HEK293 (cell line): ENCODE measurements at regions not wholly inside any gene's neighbourhood (a gene's known extent, or its start where the extent isn't known, plus 50 kb on each side); places are given as distances from the start of the nearest gene placed in this dataset.

ENCODE experiments used
- CTCF ChIA-PET: fragments of 350-600 bp; formaldehyde crosslinking; extraction: SDS; loops from one replicate; lab custom pipeline; 2021; ENCODE audit warnings: antibody characterized with exemption; lab: Yijun Ruan, JAX
- POLR2A ChIA-PET: fragments of 300-600 bp; formaldehyde crosslinking; extraction: SDS; loops from one replicate; lab custom pipeline; 2020; ENCODE audit warnings: antibody characterized with exemption, inconsistent platforms; lab: Yijun Ruan, JAX
- H3K27ac ChIP-seq: fragments of 200-500 bp; sonication (Bioruptor generic); 2 replicates; pipeline ENCODE4 v1.5.1; 2014; ENCODE audit warnings: low read depth, low read length, control low read depth, inconsistent platforms; ENCODE audit errors: extremely low read depth
- H3K36me3 ChIP-seq, 2 experiments: fragments of 200-500 bp in 1 of 2; sonication (Bioruptor generic) in 1 of 2; 1 replicate in 1 of 2; 2 replicates in 1 of 2; pipeline ENCODE4 v1.5.1; 2014 to 2017; ENCODE audit warnings: inconsistent platforms in 2 of 2, low read length in 2 of 2; ENCODE audit not compliant: control insufficient read depth in 2 of 2, insufficient read depth in 1 of 2
- H3K4me1 ChIP-seq: fragments of 200-500 bp; sonication (Bioruptor generic); 2 replicates; pipeline ENCODE4 v1.5.1; 2014; ENCODE audit warnings: mild to moderate bottlenecking, low read length, inconsistent platforms; ENCODE audit not compliant: control insufficient read depth, insufficient read depth
- H3K4me3 ChIP-seq: 2 replicates; pipeline ENCODE4 v1.5.1; 2011; ENCODE audit warnings: low read depth, mild to moderate bottlenecking, control low read depth, low read length, moderate library complexity
- H3K9me3 ChIP-seq: fragments of 200-500 bp; sonication (Bioruptor generic); 2 replicates; pipeline ENCODE4 v1.5.1; 2014; ENCODE audit warnings: low read depth, low read length, inconsistent platforms; ENCODE audit not compliant: control insufficient read depth, insufficient read depth
- GFI1B ChIP-seq: fragments of 450-650 bp; formaldehyde crosslinking; IDR thresholded peaks from 2 replicates; pipeline ENCODE4 v1.5.1; 2016; ENCODE audit warnings: missing biosample characterization, missing genetic modification characterization
- IKZF3 ChIP-seq: fragments of 450-650 bp; IDR thresholded peaks from 2 replicates; pipeline ENCODE4 v1.5.0; 2018; ENCODE audit warnings: missing biosample characterization, mild to moderate bottlenecking, missing genetic modification characterization, moderate library complexity
- KLF7 ChIP-seq: fragments of 450-650 bp; formaldehyde crosslinking; IDR thresholded peaks from 2 replicates; pipeline ENCODE4 v1.5.1; 2016; ENCODE audit warnings: missing biosample characterization, missing genetic modification characterization, borderline replicate concordance
- KLF8 ChIP-seq: fragments of 450-650 bp; formaldehyde crosslinking; IDR thresholded peaks from 2 replicates; pipeline ENCODE4 v1.5.1; 2016; ENCODE audit warnings: missing biosample characterization, missing genetic modification characterization
- SALL2 ChIP-seq: fragments of 450-650 bp; formaldehyde crosslinking; IDR thresholded peaks from 2 replicates; pipeline ENCODE4 v1.5.0; 2017; ENCODE audit warnings: missing biosample characterization, mild to moderate bottlenecking, missing genetic modification characterization, borderline replicate concordance
- SCRT1 ChIP-seq: fragments of 450-650 bp; formaldehyde crosslinking; IDR thresholded peaks from 2 replicates; pipeline ENCODE4 v1.5.1; 2016; ENCODE audit warnings: missing biosample characterization, missing genetic modification characterization, borderline replicate concordance
- SP3 ChIP-seq: fragments of 450-650 bp; formaldehyde crosslinking; IDR thresholded peaks from 2 replicates; pipeline ENCODE4 v1.5.1; 2016; ENCODE audit warnings: missing biosample characterization, missing genetic modification characterization
- ZNF133 ChIP-seq: fragments of 450-650 bp; formaldehyde crosslinking; IDR thresholded peaks from 2 replicates; pipeline ENCODE4 v1.5.1; 2016; ENCODE audit warnings: missing biosample characterization, missing genetic modification characterization
- ZNF175 ChIP-seq: fragments of 450-650 bp; formaldehyde crosslinking; IDR thresholded peaks from 2 replicates; pipeline ENCODE4 v1.5.1; 2016; ENCODE audit warnings: missing biosample characterization, missing genetic modification characterization
- ZNF266 ChIP-seq: fragments of 450-650 bp; formaldehyde crosslinking; IDR thresholded peaks from 2 replicates; pipeline ENCODE4 v1.5.1; 2016; ENCODE audit warnings: missing biosample characterization, missing genetic modification characterization, low read depth
- ZNF521 ChIP-seq: fragments of 450-650 bp; formaldehyde crosslinking; IDR thresholded peaks from 2 replicates; pipeline ENCODE4 v1.5.1; 2017; ENCODE audit warnings: missing biosample characterization, mild to moderate bottlenecking, missing genetic modification characterization
- ZNF544 ChIP-seq: fragments of 450-650 bp; formaldehyde crosslinking; IDR thresholded peaks from 2 replicates; pipeline ENCODE4 v1.5.0; 2017; ENCODE audit warnings: missing biosample characterization, missing genetic modification characterization
- ZNF610 ChIP-seq: fragments of 450-650 bp; formaldehyde crosslinking; IDR thresholded peaks from 2 replicates; pipeline ENCODE4 v1.5.1; 2016; ENCODE audit warnings: missing biosample characterization, missing genetic modification characterization, borderline replicate concordance
- ZNF658 ChIP-seq: fragments of 450-650 bp; formaldehyde crosslinking; IDR thresholded peaks from 2 replicates; pipeline ENCODE4; 2016; ENCODE audit warnings: missing biosample characterization, missing genetic modification characterization
- ZSCAN23 ChIP-seq: fragments of 450-650 bp; formaldehyde crosslinking; IDR thresholded peaks from 2 replicates; pipeline ENCODE4 v1.5.1; 2016; ENCODE audit warnings: missing biosample characterization, missing genetic modification characterization
- ZSCAN30 ChIP-seq: fragments of 450-650 bp; IDR thresholded peaks from 2 replicates; pipeline ENCODE4 v1.5.1; 2018; ENCODE audit warnings: missing biosample characterization, mild to moderate bottlenecking, missing genetic modification characterization, moderate library complexity
- TF ChIP-seq, protein P1 (sequence below): fragments of 450-650 bp; formaldehyde crosslinking; IDR thresholded peaks from 2 replicates; pipeline ENCODE4 v1.5.1; 2016; ENCODE audit warnings: missing biosample characterization, missing genetic modification characterization
- TF ChIP-seq, protein P2 (sequence below): fragments of 450-650 bp; formaldehyde crosslinking; IDR thresholded peaks from 2 replicates; pipeline ENCODE4 v1.5.1; 2016; ENCODE audit warnings: missing biosample characterization, missing genetic modification characterization, borderline replicate concordance
- TF ChIP-seq, protein P3 (sequence below): fragments of 450-650 bp; formaldehyde crosslinking; IDR thresholded peaks from 2 replicates; pipeline ENCODE4 v1.5.1; 2016; ENCODE audit warnings: missing biosample characterization, missing genetic modification characterization
- TF ChIP-seq, protein P4 (sequence below): fragments of 450-650 bp; formaldehyde crosslinking; IDR thresholded peaks from 2 replicates; pipeline ENCODE4 v1.5.1; 2016; ENCODE audit warnings: missing biosample characterization, missing genetic modification characterization
- TF ChIP-seq, protein P5 (sequence below): fragments of 450-650 bp; IDR thresholded peaks from 2 replicates; pipeline ENCODE4 v1.5.1; 2018; ENCODE audit warnings: missing biosample characterization, missing genetic modification characterization
- TF ChIP-seq, protein P6 (sequence below): fragments of 450-650 bp; formaldehyde crosslinking; IDR thresholded peaks from 2 replicates; pipeline ENCODE4 v1.5.1; 2016; ENCODE audit warnings: missing biosample characterization, missing genetic modification characterization
- TF ChIP-seq, protein P7 (sequence below): fragments of 450-650 bp; formaldehyde crosslinking; optimal IDR thresholded peaks from 2 replicates; pipeline ENCODE3; 2016; ENCODE audit warnings: missing biosample characterization, mild to moderate bottlenecking, missing genetic modification characterization
- TF ChIP-seq, protein P8 (sequence below): fragments of 450-650 bp; formaldehyde crosslinking; IDR thresholded peaks from 2 replicates; pipeline ENCODE4; 2016; ENCODE audit warnings: missing biosample characterization, missing genetic modification characterization

DNA sequence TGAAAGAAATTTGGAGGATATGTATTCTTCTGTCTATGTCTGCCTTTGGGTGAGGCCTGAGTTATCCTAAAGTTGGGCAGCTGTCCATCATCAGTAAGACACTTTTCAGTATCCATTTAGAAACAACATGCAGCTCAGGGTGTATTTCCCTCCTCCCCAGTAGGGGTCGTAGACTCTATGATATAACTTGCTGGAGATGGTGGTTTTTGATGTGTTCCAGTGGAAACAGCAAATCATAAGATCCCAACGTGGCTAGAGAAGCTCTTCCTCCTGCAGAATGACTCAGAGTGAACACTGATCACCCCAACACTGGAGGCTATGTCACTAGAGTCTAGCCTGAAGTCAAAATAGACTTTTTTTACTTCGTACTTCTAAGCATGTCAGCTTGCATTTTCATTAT lies 331.6 kb upstream of the STXBP6 start:
- ChIA-PET POLR2A (no interaction called here), CTCF (interaction anchor here (0.8 to 4.9 kb wide), 4 partner anchors 19 to 871 kb away, joined by 3 to 17 read pairs (median 3); no protein-coding TSS in a partner anchor)
- Histone ChIP-seq H3K27ac (no peak overlapping the region), H3K9me3 (no peaks in the 10 kb centered on the region), H3K36me3 (no peaks in the 10 kb centered on the region), H3K4me3 (no peak overlapping the region), H3K4me1 (no peaks in the 10 kb centered on the region)
- TF ChIP-seq ZNF175 (tag by site-specific recombination) (no peak), SALL2 (no peak), ZNF544 (tag by site-specific recombination) (no peak), KLF7 (tag by site-specific recombination) (no peak), KLF8 (tag by site-specific recombination) (no peak), ZNF658 (tag by site-specific recombination) (no peak), GFI1B (tag by site-specific recombination) (no peak), ZNF266 (no peak), SP3 (no peak), IKZF3 (no peak)
- TF ChIP-seq, protein P1, sequence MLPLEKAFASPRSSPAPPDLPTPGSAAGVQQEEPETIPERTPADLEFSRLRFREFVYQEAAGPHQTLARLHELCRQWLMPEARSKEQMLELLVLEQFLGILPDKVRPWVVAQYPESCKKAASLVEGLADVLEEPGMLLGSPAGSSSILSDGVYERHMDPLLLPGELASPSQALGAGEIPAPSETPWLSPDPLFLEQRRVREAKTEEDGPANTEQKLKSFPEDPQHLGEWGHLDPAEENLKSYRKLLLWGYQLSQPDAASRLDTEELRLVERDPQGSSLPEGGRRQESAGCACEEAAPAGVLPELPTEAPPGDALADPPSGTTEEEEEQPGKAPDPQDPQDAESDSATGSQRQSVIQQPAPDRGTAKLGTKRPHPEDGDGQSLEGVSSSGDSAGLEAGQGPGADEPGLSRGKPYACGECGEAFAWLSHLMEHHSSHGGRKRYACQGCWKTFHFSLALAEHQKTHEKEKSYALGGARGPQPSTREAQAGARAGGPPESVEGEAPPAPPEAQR (tag by site-specific recombination): no peak
- TF ChIP-seq, protein P2, sequence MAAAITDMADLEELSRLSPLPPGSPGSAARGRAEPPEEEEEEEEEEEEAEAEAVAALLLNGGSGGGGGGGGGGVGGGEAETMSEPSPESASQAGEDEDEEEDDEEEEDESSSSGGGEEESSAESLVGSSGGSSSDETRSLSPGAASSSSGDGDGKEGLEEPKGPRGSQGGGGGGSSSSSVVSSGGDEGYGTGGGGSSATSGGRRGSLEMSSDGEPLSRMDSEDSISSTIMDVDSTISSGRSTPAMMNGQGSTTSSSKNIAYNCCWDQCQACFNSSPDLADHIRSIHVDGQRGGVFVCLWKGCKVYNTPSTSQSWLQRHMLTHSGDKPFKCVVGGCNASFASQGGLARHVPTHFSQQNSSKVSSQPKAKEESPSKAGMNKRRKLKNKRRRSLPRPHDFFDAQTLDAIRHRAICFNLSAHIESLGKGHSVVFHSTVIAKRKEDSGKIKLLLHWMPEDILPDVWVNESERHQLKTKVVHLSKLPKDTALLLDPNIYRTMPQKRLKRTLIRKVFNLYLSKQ (tag by site-specific recombination): no peak
- TF ChIP-seq, protein P3, sequence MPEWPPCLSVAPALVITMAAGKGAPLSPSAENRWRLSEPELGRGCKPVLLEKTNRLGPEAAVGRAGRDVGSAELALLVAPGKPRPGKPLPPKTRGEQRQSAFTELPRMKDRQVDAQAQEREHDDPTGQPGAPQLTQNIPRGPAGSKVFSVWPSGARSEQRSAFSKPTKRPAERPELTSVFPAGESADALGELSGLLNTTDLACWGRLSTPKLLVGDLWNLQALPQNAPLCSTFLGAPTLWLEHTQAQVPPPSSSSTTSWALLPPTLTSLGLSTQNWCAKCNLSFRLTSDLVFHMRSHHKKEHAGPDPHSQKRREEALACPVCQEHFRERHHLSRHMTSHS: no peak
- TF ChIP-seq, protein P4, sequence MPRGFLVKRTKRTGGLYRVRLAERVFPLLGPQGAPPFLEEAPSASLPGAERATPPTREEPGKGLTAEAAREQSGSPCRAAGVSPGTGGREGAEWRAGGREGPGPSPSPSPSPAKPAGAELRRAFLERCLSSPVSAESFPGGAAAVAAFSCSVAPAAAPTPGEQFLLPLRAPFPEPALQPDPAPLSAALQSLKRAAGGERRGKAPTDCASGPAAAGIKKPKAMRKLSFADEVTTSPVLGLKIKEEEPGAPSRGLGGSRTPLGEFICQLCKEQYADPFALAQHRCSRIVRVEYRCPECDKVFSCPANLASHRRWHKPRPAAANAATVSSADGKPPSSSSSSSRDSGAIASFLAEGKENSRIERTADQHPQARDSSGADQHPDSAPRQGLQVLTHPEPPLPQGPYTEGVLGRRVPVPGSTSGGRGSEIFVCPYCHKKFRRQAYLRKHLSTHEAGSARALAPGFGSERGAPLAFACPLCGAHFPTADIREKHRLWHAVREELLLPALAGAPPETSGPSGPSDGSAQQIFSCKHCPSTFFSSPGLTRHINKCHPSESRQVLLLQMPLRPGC: no peak
- TF ChIP-seq, protein P5, sequence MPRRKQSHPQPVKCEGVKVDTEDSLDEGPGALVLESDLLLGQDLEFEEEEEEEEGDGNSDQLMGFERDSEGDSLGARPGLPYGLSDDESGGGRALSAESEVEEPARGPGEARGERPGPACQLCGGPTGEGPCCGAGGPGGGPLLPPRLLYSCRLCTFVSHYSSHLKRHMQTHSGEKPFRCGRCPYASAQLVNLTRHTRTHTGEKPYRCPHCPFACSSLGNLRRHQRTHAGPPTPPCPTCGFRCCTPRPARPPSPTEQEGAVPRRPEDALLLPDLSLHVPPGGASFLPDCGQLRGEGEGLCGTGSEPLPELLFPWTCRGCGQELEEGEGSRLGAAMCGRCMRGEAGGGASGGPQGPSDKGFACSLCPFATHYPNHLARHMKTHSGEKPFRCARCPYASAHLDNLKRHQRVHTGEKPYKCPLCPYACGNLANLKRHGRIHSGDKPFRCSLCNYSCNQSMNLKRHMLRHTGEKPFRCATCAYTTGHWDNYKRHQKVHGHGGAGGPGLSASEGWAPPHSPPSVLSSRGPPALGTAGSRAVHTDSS: no peak

DNA sequence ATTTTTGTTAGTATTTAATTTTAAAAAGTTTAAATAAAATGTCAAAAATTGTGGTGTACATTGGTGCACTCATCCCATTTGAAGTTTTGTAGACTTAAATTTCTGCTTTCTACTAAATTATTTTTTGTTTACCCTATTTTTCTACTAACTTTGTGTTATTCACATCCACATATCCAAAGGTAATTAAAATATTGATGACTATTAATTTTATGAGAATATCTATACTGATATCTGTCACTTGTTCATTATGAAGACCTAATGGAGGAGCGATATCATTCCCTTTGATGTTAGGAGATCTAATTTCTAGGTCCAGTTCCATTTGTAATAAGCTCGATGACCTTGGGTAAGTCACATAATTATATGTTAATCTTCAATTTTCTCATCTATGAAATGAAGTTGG lies 325.7 kb upstream of the STXBP6 start:
- Histone ChIP-seq H3K4me3 (no peak overlapping the region), H3K36me3 (no peaks in the 10 kb centered on the region), H3K27ac (no peak overlapping the region), H3K9me3 (no peaks in the 10 kb centered on the region), H3K4me1 (no peaks in the 10 kb centered on the region)
- ChIA-PET POLR2A (no interaction called here), CTCF (interaction anchor here (0.6 to 1.5 kb wide), 2 partner anchors 25 to 31 kb away, joined by 4 to 6 read pairs; no protein-coding TSS in a partner anchor)
- TF ChIP-seq, protein P6, sequence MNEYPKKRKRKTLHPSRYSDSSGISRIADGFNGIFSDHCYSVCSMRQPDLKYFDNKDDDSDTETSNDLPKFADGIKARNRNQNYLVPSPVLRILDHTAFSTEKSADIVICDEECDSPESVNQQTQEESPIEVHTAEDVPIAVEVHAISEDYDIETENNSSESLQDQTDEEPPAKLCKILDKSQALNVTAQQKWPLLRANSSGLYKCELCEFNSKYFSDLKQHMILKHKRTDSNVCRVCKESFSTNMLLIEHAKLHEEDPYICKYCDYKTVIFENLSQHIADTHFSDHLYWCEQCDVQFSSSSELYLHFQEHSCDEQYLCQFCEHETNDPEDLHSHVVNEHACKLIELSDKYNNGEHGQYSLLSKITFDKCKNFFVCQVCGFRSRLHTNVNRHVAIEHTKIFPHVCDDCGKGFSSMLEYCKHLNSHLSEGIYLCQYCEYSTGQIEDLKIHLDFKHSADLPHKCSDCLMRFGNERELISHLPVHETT (tag by site-specific recombination): no peak
- TF ChIP-seq ZSCAN30 (no peak), KLF8 (tag by site-specific recombination) (no peak), SCRT1 (no peak), ZSCAN23 (no peak), ZNF521 (no peak), ZNF610 (tag by site-specific recombination) (no peak), ZNF133 (tag by site-specific recombination) (no peak)
- TF ChIP-seq, protein P7, sequence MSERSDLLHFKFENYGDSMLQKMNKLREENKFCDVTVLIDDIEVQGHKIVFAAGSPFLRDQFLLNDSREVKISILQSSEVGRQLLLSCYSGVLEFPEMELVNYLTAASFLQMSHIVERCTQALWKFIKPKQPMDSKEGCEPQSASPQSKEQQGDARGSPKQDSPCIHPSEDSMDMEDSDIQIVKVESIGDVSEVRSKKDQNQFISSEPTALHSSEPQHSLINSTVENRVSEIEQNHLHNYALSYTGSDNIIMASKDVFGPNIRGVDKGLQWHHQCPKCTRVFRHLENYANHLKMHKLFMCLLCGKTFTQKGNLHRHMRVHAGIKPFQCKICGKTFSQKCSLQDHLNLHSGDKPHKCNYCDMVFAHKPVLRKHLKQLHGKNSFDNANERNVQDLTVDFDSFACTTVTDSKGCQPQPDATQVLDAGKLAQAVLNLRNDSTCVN (tag by site-specific recombination): no peak
- TF ChIP-seq, protein P8, sequence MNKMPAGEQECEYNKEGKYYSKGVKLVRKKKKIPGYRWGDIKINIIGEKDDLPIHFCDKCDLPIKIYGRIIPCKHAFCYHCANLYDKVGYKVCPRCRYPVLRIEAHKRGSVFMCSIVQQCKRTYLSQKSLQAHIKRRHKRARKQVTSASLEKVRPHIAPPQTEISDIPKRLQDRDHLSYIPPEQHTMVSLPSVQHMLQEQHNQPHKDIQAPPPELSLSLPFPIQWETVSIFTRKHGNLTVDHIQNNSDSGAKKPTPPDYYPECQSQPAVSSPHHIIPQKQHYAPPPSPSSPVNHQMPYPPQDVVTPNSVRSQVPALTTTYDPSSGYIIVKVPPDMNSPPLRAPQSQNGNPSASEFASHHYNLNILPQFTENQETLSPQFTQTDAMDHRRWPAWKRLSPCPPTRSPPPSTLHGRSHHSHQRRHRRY (tag by site-specific recombination): no peak
